ENCODE measurements at regions not wholly inside any gene's neighbourhood (a gene's known extent, or its start where the extent isn't known, plus 50 kb on each side); places are given as distances from the start of the nearest gene placed in this dataset.

DNA sequence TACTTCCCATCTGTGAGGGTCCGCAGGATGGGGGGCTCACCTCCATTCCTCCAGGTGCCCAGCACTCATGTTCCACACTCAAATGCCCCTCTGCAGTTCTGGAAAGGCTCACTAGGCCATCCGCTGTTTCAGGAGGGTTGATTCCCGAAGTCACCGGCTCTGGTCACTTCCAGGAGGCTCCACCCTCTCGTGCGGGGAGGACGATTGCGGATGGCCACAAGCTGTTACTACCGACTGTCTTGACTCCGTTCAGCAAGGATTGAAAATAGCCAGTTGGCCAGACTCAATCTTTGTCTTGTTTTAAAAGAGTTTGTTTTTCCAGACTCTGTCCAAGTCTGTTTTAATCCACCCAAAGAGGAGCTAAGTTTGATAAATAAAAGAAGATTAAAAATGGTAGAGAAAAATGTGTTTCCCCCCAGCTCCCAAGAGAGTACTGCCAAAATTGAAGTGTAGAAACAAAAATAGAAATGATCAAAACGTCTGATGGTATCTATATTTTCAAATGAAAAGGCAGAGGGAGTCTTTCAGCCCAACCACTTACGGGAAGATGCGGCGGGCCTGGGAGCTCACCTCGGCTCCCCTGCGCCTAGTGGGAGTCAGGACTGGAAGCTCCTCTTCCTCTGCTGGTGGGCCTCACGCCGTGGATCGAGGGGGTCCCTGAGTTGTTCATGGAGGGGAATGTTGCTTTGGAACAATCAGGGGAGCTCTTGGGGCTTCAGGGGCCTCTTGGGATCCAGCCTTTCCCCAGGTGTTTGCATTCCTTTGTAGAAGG is 1280.8 kb downstream of the BRD1 start:
- H3K27ac ChIP-seq (ENCODE audit: low read length), result no peak overlapping the region
- H3K9me3 ChIP-seq (ENCODE audit: control insufficient read depth, insufficient read depth, low read depth, low read length), result no peaks in the 10 kb centered on the region
- in situ Hi-C loops (cut with HindIII; ENCODE audit: low pct_unique_long_range_greater_than_20kb, low sequenced_read_pairs), result no loop called here
- ChIA-PET POLR2A (no interaction called here), CTCF (no interaction called here)
- TF ChIP-seq SIN3A (IDR thresholded peaks at IDR 0.05; ENCODE audit: borderline replicate concordance, insufficient read depth, low read depth, low read length) (no peak), TCF7L2 (IDR thresholded peaks at IDR 0.05; ENCODE audit: low read depth, low read length) (no peak), POLR2AphosphoS5 (IDR thresholded peaks at IDR 0.05; ENCODE audit: low read depth, low read length) (no peak)
- TF ChIP-seq, protein P1, sequence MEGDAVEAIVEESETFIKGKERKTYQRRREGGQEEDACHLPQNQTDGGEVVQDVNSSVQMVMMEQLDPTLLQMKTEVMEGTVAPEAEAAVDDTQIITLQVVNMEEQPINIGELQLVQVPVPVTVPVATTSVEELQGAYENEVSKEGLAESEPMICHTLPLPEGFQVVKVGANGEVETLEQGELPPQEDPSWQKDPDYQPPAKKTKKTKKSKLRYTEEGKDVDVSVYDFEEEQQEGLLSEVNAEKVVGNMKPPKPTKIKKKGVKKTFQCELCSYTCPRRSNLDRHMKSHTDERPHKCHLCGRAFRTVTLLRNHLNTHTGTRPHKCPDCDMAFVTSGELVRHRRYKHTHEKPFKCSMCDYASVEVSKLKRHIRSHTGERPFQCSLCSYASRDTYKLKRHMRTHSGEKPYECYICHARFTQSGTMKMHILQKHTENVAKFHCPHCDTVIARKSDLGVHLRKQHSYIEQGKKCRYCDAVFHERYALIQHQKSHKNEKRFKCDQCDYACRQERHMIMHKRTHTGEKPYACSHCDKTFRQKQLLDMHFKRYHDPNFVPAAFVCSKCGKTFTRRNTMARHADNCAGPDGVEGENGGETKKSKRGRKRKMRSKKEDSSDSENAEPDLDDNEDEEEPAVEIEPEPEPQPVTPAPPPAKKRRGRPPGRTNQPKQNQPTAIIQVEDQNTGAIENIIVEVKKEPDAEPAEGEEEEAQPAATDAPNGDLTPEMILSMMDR (IDR thresholded peaks at IDR 0.05), result no peak
- TF ChIP-seq, protein P2, sequence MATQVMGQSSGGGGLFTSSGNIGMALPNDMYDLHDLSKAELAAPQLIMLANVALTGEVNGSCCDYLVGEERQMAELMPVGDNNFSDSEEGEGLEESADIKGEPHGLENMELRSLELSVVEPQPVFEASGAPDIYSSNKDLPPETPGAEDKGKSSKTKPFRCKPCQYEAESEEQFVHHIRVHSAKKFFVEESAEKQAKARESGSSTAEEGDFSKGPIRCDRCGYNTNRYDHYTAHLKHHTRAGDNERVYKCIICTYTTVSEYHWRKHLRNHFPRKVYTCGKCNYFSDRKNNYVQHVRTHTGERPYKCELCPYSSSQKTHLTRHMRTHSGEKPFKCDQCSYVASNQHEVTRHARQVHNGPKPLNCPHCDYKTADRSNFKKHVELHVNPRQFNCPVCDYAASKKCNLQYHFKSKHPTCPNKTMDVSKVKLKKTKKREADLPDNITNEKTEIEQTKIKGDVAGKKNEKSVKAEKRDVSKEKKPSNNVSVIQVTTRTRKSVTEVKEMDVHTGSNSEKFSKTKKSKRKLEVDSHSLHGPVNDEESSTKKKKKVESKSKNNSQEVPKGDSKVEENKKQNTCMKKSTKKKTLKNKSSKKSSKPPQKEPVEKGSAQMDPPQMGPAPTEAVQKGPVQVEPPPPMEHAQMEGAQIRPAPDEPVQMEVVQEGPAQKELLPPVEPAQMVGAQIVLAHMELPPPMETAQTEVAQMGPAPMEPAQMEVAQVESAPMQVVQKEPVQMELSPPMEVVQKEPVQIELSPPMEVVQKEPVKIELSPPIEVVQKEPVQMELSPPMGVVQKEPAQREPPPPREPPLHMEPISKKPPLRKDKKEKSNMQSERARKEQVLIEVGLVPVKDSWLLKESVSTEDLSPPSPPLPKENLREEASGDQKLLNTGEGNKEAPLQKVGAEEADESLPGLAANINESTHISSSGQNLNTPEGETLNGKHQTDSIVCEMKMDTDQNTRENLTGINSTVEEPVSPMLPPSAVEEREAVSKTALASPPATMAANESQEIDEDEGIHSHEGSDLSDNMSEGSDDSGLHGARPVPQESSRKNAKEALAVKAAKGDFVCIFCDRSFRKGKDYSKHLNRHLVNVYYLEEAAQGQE (IDR thresholded peaks at IDR 0.05; ENCODE audit: insufficient read depth in 1 of 2, low read depth in 2 of 2, low read length in 1 of 2), result no peak
- no peak overlapping the region for H3K4me3 ChIP-seq (ENCODE audit: low read depth in 2 of 2, low read length in 2 of 2)
- no peak for DNase-seq (ENCODE audit: low read depth, low spot score)
- ATAC-seq, result no peak
- no peaks in the 10 kb centered on the region for H3K27me3 ChIP-seq (ENCODE audit: control insufficient read depth, insufficient read depth, low read length)
- no peaks in the 10 kb centered on the region for H3K4me1 ChIP-seq (ENCODE audit: control insufficient read depth, insufficient read depth, low read length)
- H3K36me3 ChIP-seq (ENCODE audit: control insufficient read depth, insufficient read depth, low read length), result no peaks in the 10 kb centered on the region
- no TSS peak for BruUV-seq (replicated peaks)
- intact Hi-C loops (cut with micrococcal nuclease; ENCODE audit: unreplicated experiment), result no loop called here

DNA sequence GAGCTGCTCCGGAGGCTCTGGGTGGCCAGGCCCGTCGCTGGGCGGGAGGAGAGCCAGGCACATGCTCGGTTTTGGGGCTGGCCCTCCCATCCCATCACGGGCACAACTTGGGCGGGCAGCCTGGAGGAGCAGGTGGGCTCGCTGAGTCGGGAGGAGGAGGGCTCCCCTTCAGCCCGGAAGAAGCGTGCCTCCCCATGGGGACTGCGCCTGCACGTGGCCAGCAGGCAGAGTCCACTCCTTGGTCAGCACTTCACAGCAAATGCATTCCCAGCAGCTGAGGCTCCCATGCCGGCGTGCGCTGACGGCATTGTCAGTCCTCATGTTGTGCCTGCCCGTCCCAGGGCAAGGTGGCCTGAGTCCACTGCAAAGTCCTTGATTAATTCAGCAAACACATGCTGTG is 1281.7 kb downstream of the BRD1 start:
- in situ Hi-C loops (cut with HindIII; ENCODE audit: low pct_unique_long_range_greater_than_20kb, low sequenced_read_pairs), result no loop called here
- ChIA-PET POLR2A (no interaction called here), CTCF (no interaction called here)
- Histone ChIP-seq H3K4me1 (ENCODE audit: control insufficient read depth, insufficient read depth, low read length) (no peaks in the 10 kb centered on the region), H3K27me3 (ENCODE audit: control insufficient read depth, insufficient read depth, low read length) (no peaks in the 10 kb centered on the region), H3K4me3 (ENCODE audit: low read depth in 2 of 2, low read length in 2 of 2) (no peak overlapping the region), H3K36me3 (ENCODE audit: control insufficient read depth, insufficient read depth, low read length) (no peaks in the 10 kb centered on the region), H3K9me3 (ENCODE audit: control insufficient read depth, insufficient read depth, low read depth, low read length) (no peaks in the 10 kb centered on the region), H3K27ac (ENCODE audit: low read length) (no peak overlapping the region)
- no peak for ATAC-seq
- no TSS peak for BruUV-seq (replicated peaks)
- no peak for DNase-seq (ENCODE audit: low read depth, low spot score)
- TF ChIP-seq, protein P2 (IDR thresholded peaks at IDR 0.05; ENCODE audit: insufficient read depth in 1 of 2, low read depth in 2 of 2, low read length in 1 of 2), result no peak
- TF ChIP-seq POLR2AphosphoS5 (IDR thresholded peaks at IDR 0.05; ENCODE audit: low read depth, low read length) (no peak), TCF7L2 (IDR thresholded peaks at IDR 0.05; ENCODE audit: low read depth, low read length) (no peak), SIN3A (IDR thresholded peaks at IDR 0.05; ENCODE audit: borderline replicate concordance, insufficient read depth, low read depth, low read length) (no peak)
- TF ChIP-seq, protein P1 (IDR thresholded peaks at IDR 0.05), result no peak
- intact Hi-C loops (cut with micrococcal nuclease; ENCODE audit: unreplicated experiment), result no loop called here

Measured in Panc1 (cell line).